ENCODE measurements at regions not wholly inside any gene's neighbourhood (a gene's known extent, or its start where the extent isn't known, plus 50 kb on each side); places are given as distances from the start of the nearest gene placed in this dataset.

GRCh38 chr3:153783741-153784480 lies 337.3 kb upstream of the ARHGEF26 start:
- TF ChIP-seq, protein P1, sequence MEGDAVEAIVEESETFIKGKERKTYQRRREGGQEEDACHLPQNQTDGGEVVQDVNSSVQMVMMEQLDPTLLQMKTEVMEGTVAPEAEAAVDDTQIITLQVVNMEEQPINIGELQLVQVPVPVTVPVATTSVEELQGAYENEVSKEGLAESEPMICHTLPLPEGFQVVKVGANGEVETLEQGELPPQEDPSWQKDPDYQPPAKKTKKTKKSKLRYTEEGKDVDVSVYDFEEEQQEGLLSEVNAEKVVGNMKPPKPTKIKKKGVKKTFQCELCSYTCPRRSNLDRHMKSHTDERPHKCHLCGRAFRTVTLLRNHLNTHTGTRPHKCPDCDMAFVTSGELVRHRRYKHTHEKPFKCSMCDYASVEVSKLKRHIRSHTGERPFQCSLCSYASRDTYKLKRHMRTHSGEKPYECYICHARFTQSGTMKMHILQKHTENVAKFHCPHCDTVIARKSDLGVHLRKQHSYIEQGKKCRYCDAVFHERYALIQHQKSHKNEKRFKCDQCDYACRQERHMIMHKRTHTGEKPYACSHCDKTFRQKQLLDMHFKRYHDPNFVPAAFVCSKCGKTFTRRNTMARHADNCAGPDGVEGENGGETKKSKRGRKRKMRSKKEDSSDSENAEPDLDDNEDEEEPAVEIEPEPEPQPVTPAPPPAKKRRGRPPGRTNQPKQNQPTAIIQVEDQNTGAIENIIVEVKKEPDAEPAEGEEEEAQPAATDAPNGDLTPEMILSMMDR (IDR thresholded peaks at IDR 0.05): no peak
- no peak for TF ChIP-seq POLR2A (IDR thresholded peaks at IDR 0.05)

Data from body of pancreas (tissue), 4 donors.